ENCODE measurements at regions not wholly inside any gene's neighbourhood (a gene's known extent, or its start where the extent isn't known, plus 50 kb on each side); places are given as distances from the start of the nearest gene placed in this dataset.

DNA sequence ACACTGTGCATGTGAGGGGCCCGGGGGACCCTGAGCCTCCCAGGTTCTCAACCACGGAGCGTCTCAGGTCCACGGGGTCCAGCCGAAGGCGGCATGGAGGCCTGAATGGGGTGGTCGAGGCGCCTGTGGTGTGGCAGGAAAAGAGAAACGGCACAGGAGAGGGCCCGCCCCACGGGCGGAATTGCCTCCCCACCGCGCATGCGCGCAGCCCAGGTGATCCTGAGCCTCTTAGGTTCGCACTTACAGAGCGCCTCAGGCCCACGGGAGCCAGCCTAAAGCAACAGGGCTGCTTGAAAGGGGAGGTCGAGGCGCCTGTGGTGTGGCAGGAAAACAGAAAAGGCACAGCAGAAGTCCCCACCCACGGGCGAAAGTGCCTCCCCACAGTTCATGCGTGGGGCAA lies 311.0 kb downstream of the ALG10 start:
- H3K36me3 ChIP-seq (replicated peaks in 1 of 2; ENCODE audit: insufficient read depth in 1 of 2, low read depth in 2 of 2): no peaks in the 10 kb centered on the region
- H3K4me3 ChIP-seq: no peak overlapping the region
- H3K27me3 ChIP-seq: no peaks in the 10 kb centered on the region
- H3K9me3 ChIP-seq: peaks cover 0 to 13% (median 0%) of the 10 kb centered on the region in 3 donors
- ATAC-seq (no peak), DNase-seq (no peak)
- H3K27ac ChIP-seq: no peak overlapping the region
- no peaks in the 10 kb centered on the region for H3K4me1 ChIP-seq
- 48 to 58% methylated on average over 7 to 24 of the region's 24 CpGs for WGBS, 2 donors
- TF ChIP-seq POLR2A (IDR thresholded peaks at IDR 0.05): no peak
- TF ChIP-seq, protein P1, sequence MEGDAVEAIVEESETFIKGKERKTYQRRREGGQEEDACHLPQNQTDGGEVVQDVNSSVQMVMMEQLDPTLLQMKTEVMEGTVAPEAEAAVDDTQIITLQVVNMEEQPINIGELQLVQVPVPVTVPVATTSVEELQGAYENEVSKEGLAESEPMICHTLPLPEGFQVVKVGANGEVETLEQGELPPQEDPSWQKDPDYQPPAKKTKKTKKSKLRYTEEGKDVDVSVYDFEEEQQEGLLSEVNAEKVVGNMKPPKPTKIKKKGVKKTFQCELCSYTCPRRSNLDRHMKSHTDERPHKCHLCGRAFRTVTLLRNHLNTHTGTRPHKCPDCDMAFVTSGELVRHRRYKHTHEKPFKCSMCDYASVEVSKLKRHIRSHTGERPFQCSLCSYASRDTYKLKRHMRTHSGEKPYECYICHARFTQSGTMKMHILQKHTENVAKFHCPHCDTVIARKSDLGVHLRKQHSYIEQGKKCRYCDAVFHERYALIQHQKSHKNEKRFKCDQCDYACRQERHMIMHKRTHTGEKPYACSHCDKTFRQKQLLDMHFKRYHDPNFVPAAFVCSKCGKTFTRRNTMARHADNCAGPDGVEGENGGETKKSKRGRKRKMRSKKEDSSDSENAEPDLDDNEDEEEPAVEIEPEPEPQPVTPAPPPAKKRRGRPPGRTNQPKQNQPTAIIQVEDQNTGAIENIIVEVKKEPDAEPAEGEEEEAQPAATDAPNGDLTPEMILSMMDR (IDR thresholded peaks at IDR 0.05): no peak
- intact Hi-C loops (cut with DNase I): no loop called here

DNA sequence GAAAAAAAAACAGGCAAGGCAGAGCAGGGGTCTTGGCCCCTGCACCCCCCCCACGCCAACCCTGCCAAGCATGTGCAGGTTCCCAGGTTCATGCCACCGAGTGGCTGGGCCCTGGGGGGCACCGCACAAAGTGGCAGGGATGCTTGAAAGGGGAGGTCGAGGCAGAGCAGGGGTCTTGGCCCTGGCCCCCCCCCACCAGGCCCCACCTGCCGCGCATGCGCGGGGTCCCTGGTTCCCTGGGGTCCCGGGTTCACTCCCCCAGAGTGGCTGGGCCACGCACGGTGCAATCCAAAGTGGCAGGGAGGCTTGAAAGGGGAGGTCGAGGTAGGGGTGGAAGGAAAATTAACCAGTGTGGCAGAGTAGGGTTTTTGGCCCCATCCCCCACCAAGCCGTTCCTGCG lies 312.2 kb downstream of the ALG10 start:
- no peak overlapping the region for H3K4me3 ChIP-seq
- 56 to 65% methylated on average over 14 of the region's 14 CpGs for WGBS, 2 donors
- no peak overlapping the region for H3K27ac ChIP-seq
- ATAC-seq (no peak), DNase-seq (no peak)
- peaks cover 0 to 13% (median 0%) of the 10 kb centered on the region in 3 donors for H3K9me3 ChIP-seq
- H3K4me1 ChIP-seq: no peaks in the 10 kb centered on the region
- no peaks in the 10 kb centered on the region for H3K36me3 ChIP-seq (replicated peaks in 1 of 2; ENCODE audit: insufficient read depth in 1 of 2, low read depth in 2 of 2)
- intact Hi-C loops (cut with DNase I): no loop called here
- no peak for TF ChIP-seq POLR2A (IDR thresholded peaks at IDR 0.05)
- TF ChIP-seq, protein P1 (IDR thresholded peaks at IDR 0.05): no peak
- no peaks in the 10 kb centered on the region for H3K27me3 ChIP-seq

GRCh38 chr12:34334953-34335743 lies 312.9 kb downstream of the ALG10 start:
- Histone ChIP-seq H3K27me3 (no peaks in the 10 kb centered on the region), H3K9me3 (peaks cover 0 to 19% (median 0%) of the 10 kb centered on the region in 3 donors)

GRCh38 chr12:34335819-34336262 lies 313.5 kb downstream of the ALG10 start:
- intact Hi-C loops (cut with DNase I): no loop called here
- H3K4me1 ChIP-seq: no peaks in the 10 kb centered on the region
- WGBS, 2 donors: 37 to 46% methylated on average over 24 to 25 of the region's 25 CpGs
- H3K9me3 ChIP-seq: peaks cover 0 to 25% (median 0%) of the 10 kb centered on the region in 3 donors
- H3K36me3 ChIP-seq (replicated peaks in 1 of 2; ENCODE audit: insufficient read depth in 1 of 2, low read depth in 2 of 2): no peaks in the 10 kb centered on the region
- no peak for ATAC-seq
- TF ChIP-seq, protein P1 (IDR thresholded peaks at IDR 0.05): no peak
- TF ChIP-seq POLR2A (IDR thresholded peaks at IDR 0.05): no peak
- H3K27me3 ChIP-seq: no peaks in the 10 kb centered on the region
- no peak for DNase-seq
- H3K27ac ChIP-seq: no peak overlapping the region
- H3K4me3 ChIP-seq: no peak overlapping the region

More at GRCh38 chr12:34334953-34335743, 312.9 kb downstream of the ALG10 start:
- TF ChIP-seq, protein P1 (IDR thresholded peaks at IDR 0.05): no peak
- no peak for TF ChIP-seq POLR2A (IDR thresholded peaks at IDR 0.05)
- ATAC-seq (no peak), DNase-seq (no peak)
- H3K27ac ChIP-seq: no peak overlapping the region
- no peak overlapping the region for H3K4me3 ChIP-seq
- no peaks in the 10 kb centered on the region for H3K36me3 ChIP-seq (replicated peaks in 1 of 2; ENCODE audit: insufficient read depth in 1 of 2, low read depth in 2 of 2)
- intact Hi-C loops (cut with DNase I): no loop called here
- no peaks in the 10 kb centered on the region for H3K4me1 ChIP-seq
- 38 to 39% methylated on average over 44 to 45 of the region's 47 CpGs for WGBS, 2 donors

Measured in body of pancreas (tissue), 4 donors.